DOHH2 (cell line): ENCODE measurements at regions not wholly inside any gene's neighbourhood (a gene's known extent, or its start where the extent isn't known, plus 50 kb on each side); places are given as distances from the start of the nearest gene placed in this dataset.

ENCODE experiments used
- H3F3A ChIP-seq: fragments of 200-600 bp; sonication (generic), shearing (Covaris generic); 2 replicates; pipeline ENCODE4 v1.6.0; 2016; ENCODE audit warnings: antibody characterized with exemption, mild to moderate bottlenecking; ENCODE audit not compliant: control insufficient read depth, insufficient read depth
- H3K27ac ChIP-seq: fragments of 200-600 bp; sonication (generic); 2 replicates; pipeline ENCODE4 v1.5.1; 2014; ENCODE audit warnings: low read depth, mild to moderate bottlenecking, low read length, moderate library complexity
- H3K27me3 ChIP-seq: fragments of 200-600 bp; sonication (generic); 2 replicates; pipeline ENCODE4 v1.6.1; 2014; ENCODE audit warnings: mild to moderate bottlenecking, low read length, mixed read lengths; ENCODE audit not compliant: control insufficient read depth
- H3K36me3 ChIP-seq: fragments of 200-600 bp; sonication (generic); 2 replicates; pipeline ENCODE4 v1.6.1; 2014; ENCODE audit warnings: mild to moderate bottlenecking, low read length, moderate library complexity, mixed read lengths; ENCODE audit not compliant: control insufficient read depth
- H3K4me1 ChIP-seq: fragments of 200-600 bp; sonication (generic); 2 replicates; pipeline ENCODE4 v1.6.1; 2014; ENCODE audit warnings: mild to moderate bottlenecking, low read length, mixed read lengths; ENCODE audit not compliant: control insufficient read depth
- H3K4me2 ChIP-seq: fragments of 200-600 bp; sonication (generic); 2 replicates; pipeline ENCODE4 v1.6.0; 2014; ENCODE audit warnings: mild to moderate bottlenecking, low read length, moderate library complexity
- H3K4me3 ChIP-seq: fragments of 200-600 bp; sonication (generic); 2 replicates; pipeline ENCODE4 v1.5.1; 2014; ENCODE audit warnings: mild to moderate bottlenecking, low read length, mixed read lengths
- H3K79me2 ChIP-seq: fragments of 200-600 bp; sonication (generic); 2 replicates; pipeline ENCODE4 v1.6.1; 2014; ENCODE audit warnings: mild to moderate bottlenecking, low read length, mixed read lengths; ENCODE audit not compliant: control insufficient read depth
- H3K9me2 ChIP-seq: fragments of 200-600 bp; sonication (generic); replicated peaks from 2 replicates; pipeline ENCODE4 v1.6.1; 2014; ENCODE audit warnings: mild to moderate bottlenecking, low read length, mixed read lengths; ENCODE audit not compliant: control insufficient read depth
- H3K9me3 ChIP-seq: fragments of 200-600 bp; sonication (generic); 2 replicates; pipeline ENCODE4 v1.6.1; 2014; ENCODE audit warnings: antibody characterized with exemption, low read length, mixed read lengths; ENCODE audit not compliant: control insufficient read depth, insufficient read depth
- H4K20me1 ChIP-seq: fragments of 200-600 bp; sonication (generic); 2 replicates; pipeline ENCODE4 v1.6.0; 2014; ENCODE audit warnings: low read depth, mild to moderate bottlenecking, antibody characterized with exemption, low read length, moderate library complexity; ENCODE audit not compliant: control insufficient read depth, insufficient read depth
- CTCF ChIP-seq: fragments of 200-600 bp; sonication (generic); IDR thresholded peaks from one replicate; pipeline ENCODE4 v1.5.1; 2014; ENCODE audit warnings: antibody characterized with exemption, mild to moderate bottlenecking, low read depth, low read length; ENCODE audit not compliant: poor library complexity, severe bottlenecking
- EZH2phosphoT487 ChIP-seq: fragments of 200-600 bp; sonication (generic); IDR thresholded peaks from 2 replicates; pipeline ENCODE4 v1.6.1; 2017; ENCODE audit warnings: borderline replicate concordance, mild to moderate bottlenecking, antibody characterized with exemption, low read length, moderate library complexity, mixed read lengths

GRCh38 chr6:104064876-104065275 is 794.8 kb downstream of the HACE1 start:
- no peaks in the 10 kb centered on the region for H3K27me3 ChIP-seq
- H3K9me2 ChIP-seq: no peaks in the 10 kb centered on the region
- no peak overlapping the region for H3K4me3 ChIP-seq
- no peaks in the 10 kb centered on the region for H3F3A ChIP-seq
- H3K27ac ChIP-seq: no peak overlapping the region
- no peaks in the 10 kb centered on the region for H3K9me3 ChIP-seq
- TF ChIP-seq CTCF (no peak), EZH2phosphoT487 (no peak)
- no peaks in the 10 kb centered on the region for H4K20me1 ChIP-seq
- H3K36me3 ChIP-seq: no peaks in the 10 kb centered on the region
- H3K79me2 ChIP-seq: no peaks in the 10 kb centered on the region
- H3K4me2 ChIP-seq: no peak overlapping the region
- H3K4me1 ChIP-seq: no peaks in the 10 kb centered on the region

- H3K27me3 ChIP-seq: no peaks in the 10 kb centered on the region
- H3K9me2 ChIP-seq: no peaks in the 10 kb centered on the region
- H3K79me2 ChIP-seq: no peaks in the 10 kb centered on the region
- H3F3A ChIP-seq: no peaks in the 10 kb centered on the region
- H3K4me1 ChIP-seq: no peaks in the 10 kb centered on the region
- H3K9me3 ChIP-seq: no peaks in the 10 kb centered on the region
- TF ChIP-seq EZH2phosphoT487 (no peak), CTCF (no peak)
- no peaks in the 10 kb centered on the region for H4K20me1 ChIP-seq
- no peak overlapping the region for H3K4me3 ChIP-seq
- no peak overlapping the region for H3K27ac ChIP-seq
- no peak overlapping the region for H3K4me2 ChIP-seq
- no peaks in the 10 kb centered on the region for H3K36me3 ChIP-seq
Measured at GRCh38 chr6:104050455-104050854, 809.3 kb downstream of the HACE1 start.

GRCh38 chr6:104046426-104046825 is 813.3 kb downstream of the HACE1 start:
- H4K20me1 ChIP-seq: no peaks in the 10 kb centered on the region
- no peaks in the 10 kb centered on the region for H3K4me1 ChIP-seq
- H3K9me3 ChIP-seq: no peaks in the 10 kb centered on the region
- H3F3A ChIP-seq: no peaks in the 10 kb centered on the region
- no peak overlapping the region for H3K4me2 ChIP-seq
- H3K36me3 ChIP-seq: no peaks in the 10 kb centered on the region
- no peak overlapping the region for H3K4me3 ChIP-seq
- H3K9me2 ChIP-seq: no peaks in the 10 kb centered on the region
- H3K27ac ChIP-seq: no peak overlapping the region
- TF ChIP-seq EZH2phosphoT487: no peak
- TF ChIP-seq CTCF: no peak
- no peaks in the 10 kb centered on the region for H3K27me3 ChIP-seq
- no peaks in the 10 kb centered on the region for H3K79me2 ChIP-seq

- Histone ChIP-seq H3K9me2 (no peaks in the 10 kb centered on the region), H3K4me1 (no peaks in the 10 kb centered on the region), H3K4me3 (no peak overlapping the region), H3K79me2 (no peaks in the 10 kb centered on the region), H3K27me3 (no peaks in the 10 kb centered on the region), H4K20me1 (no peaks in the 10 kb centered on the region), H3F3A (no peaks in the 10 kb centered on the region), H3K36me3 (no peaks in the 10 kb centered on the region), H3K27ac (no peak overlapping the region), H3K4me2 (no peak overlapping the region), H3K9me3 (no peaks in the 10 kb centered on the region)
- TF ChIP-seq CTCF: no peak
- TF ChIP-seq EZH2phosphoT487: no peak
Measured at GRCh38 chr6:104031346-104031745, 828.4 kb downstream of the HACE1 start.
